Fibroblast of lung (primary cell): ENCODE measurements at regions not wholly inside any gene's neighbourhood (a gene's known extent, or its start where the extent isn't known, plus 50 kb on each side); places are given as distances from the start of the nearest gene placed in this dataset.

Experiments
- DNase-seq, 2 donors: peaks; one replicate each; pipeline versions ENCODE4 v3.0.0 to v3.0.0-alpha.2; 2010; ENCODE audit warnings: low read depth in 2 of 2
- H2AFZ ChIP-seq: 2 replicates; pipeline ENCODE4 v1.5.1; 2012; ENCODE audit warnings: low read length, control low read depth, inconsistent platforms
- H3K27ac ChIP-seq: 2 replicates; pipeline ENCODE4 v1.5.1; 2011; ENCODE audit warnings: low read length, control low read depth; ENCODE audit not compliant: insufficient read depth
- H3K27me3 ChIP-seq: 2 replicates; pipeline ENCODE4 v1.5.1; 2011; ENCODE audit warnings: mild to moderate bottlenecking, low read length; ENCODE audit not compliant: control insufficient read depth, insufficient read depth
- H3K36me3 ChIP-seq: 2 replicates; pipeline ENCODE4 v1.5.1; 2011; ENCODE audit warnings: low read length; ENCODE audit not compliant: control insufficient read depth, insufficient read depth
- H3K4me1 ChIP-seq: 2 replicates; pipeline ENCODE4 v1.5.1; 2011; ENCODE audit warnings: low read length; ENCODE audit not compliant: control insufficient read depth, insufficient read depth; ENCODE audit errors: extremely low read depth
- H3K4me2 ChIP-seq: 2 replicates; pipeline ENCODE4 v1.5.1; 2011; ENCODE audit warnings: low read length, control low read depth; ENCODE audit not compliant: insufficient read depth; ENCODE audit errors: extremely low read depth
- H3K4me3 ChIP-seq, 4 experiments: fragments of 200-600 bp in 1 of 4; sonication (generic) in 1 of 4; replicated peaks in 1 of 4; 2 replicates each; pipeline ENCODE4 v1.5.1; 2011 to 2016; ENCODE audit warnings: low read length in 4 of 4, low read depth in 3 of 4, mild to moderate bottlenecking in 3 of 4, control low read depth in 2 of 4, inconsistent platforms in 1 of 4, mixed read lengths in 1 of 4; ENCODE audit not compliant: insufficient read depth in 1 of 4; ENCODE audit errors: control extremely low read depth in 1 of 4
- H3K79me2 ChIP-seq: 2 replicates; pipeline ENCODE4 v1.5.1; 2012; ENCODE audit warnings: mild to moderate bottlenecking, low read length, inconsistent platforms; ENCODE audit not compliant: control insufficient read depth, insufficient read depth
- H3K9ac ChIP-seq: 2 replicates; pipeline ENCODE4 v1.5.1; 2011; ENCODE audit warnings: mild to moderate bottlenecking, low read length, control low read depth; ENCODE audit not compliant: insufficient read depth
- H3K9me3 ChIP-seq: 2 replicates; pipeline ENCODE4 v1.5.1; 2012; ENCODE audit warnings: low read depth, low read length; ENCODE audit not compliant: control insufficient read depth, insufficient read depth
- H4K20me1 ChIP-seq: 2 replicates; pipeline ENCODE4 v1.5.1; 2011; ENCODE audit warnings: low read length; ENCODE audit not compliant: control insufficient read depth, insufficient read depth; ENCODE audit errors: extremely low read depth
- EZH2 ChIP-seq: IDR thresholded peaks from 2 replicates; pipeline ENCODE4 v1.5.1; 2012; ENCODE audit warnings: low read length, control low read depth, mild to moderate bottlenecking; ENCODE audit errors: missing control alignments
- TF ChIP-seq, protein P1 (sequence below), 2 donors: IDR thresholded peaks in 1 of 2; conservative IDR thresholded peaks in 1 of 2; 1 replicate in 1 of 2; 2 replicates in 1 of 2; pipeline ENCODE4 v1.5.1; 2011 to 2012; ENCODE audit warnings: low read length in 2 of 2, control low read depth in 1 of 2, inconsistent platforms in 1 of 2, low read depth in 1 of 2, mild to moderate bottlenecking in 1 of 2

DNA sequence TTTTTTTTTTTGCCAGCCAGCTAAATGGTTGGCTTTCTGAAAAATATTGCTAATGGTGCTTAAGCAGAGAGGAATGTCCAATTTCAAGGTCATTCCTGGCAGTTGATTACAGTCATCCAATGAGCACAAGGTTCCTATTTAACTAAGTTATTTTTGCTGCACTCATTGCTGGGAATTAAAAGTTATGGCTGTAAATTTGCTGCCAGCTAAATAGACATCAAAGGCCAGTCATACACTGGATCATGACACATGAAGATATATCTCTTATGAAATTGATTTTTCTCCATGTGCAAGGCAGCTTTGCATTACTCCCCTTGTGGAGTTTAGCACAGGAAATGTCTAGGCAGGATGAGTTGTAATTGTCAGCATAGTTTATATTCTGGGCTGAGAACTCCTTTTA is 1898.4 kb upstream of the CELF4 start:
- Histone ChIP-seq H3K9ac (no peak overlapping the region), H2AFZ (no peak overlapping the region), H4K20me1 (no peaks in the 10 kb centered on the region), H3K4me1 (no peaks in the 10 kb centered on the region), H3K4me2 (no peak overlapping the region), H3K79me2 (no peaks in the 10 kb centered on the region), H3K27ac (no peak overlapping the region), H3K36me3 (no peaks in the 10 kb centered on the region), H3K27me3 (no peaks in the 10 kb centered on the region), H3K4me3 (no peak overlapping the region), H3K9me3 (no peaks in the 10 kb centered on the region)
- no peak for DNase-seq
- TF ChIP-seq, protein P1, sequence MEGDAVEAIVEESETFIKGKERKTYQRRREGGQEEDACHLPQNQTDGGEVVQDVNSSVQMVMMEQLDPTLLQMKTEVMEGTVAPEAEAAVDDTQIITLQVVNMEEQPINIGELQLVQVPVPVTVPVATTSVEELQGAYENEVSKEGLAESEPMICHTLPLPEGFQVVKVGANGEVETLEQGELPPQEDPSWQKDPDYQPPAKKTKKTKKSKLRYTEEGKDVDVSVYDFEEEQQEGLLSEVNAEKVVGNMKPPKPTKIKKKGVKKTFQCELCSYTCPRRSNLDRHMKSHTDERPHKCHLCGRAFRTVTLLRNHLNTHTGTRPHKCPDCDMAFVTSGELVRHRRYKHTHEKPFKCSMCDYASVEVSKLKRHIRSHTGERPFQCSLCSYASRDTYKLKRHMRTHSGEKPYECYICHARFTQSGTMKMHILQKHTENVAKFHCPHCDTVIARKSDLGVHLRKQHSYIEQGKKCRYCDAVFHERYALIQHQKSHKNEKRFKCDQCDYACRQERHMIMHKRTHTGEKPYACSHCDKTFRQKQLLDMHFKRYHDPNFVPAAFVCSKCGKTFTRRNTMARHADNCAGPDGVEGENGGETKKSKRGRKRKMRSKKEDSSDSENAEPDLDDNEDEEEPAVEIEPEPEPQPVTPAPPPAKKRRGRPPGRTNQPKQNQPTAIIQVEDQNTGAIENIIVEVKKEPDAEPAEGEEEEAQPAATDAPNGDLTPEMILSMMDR (conservative IDR thresholded peaks at IDR 0.05 in 1 of 2, IDR thresholded peaks at IDR 0.05 in 1 of 2; ENCODE audit: low read depth in 1 of 2, low read length in 2 of 2): no peak
- TF ChIP-seq EZH2: no peak

DNA sequence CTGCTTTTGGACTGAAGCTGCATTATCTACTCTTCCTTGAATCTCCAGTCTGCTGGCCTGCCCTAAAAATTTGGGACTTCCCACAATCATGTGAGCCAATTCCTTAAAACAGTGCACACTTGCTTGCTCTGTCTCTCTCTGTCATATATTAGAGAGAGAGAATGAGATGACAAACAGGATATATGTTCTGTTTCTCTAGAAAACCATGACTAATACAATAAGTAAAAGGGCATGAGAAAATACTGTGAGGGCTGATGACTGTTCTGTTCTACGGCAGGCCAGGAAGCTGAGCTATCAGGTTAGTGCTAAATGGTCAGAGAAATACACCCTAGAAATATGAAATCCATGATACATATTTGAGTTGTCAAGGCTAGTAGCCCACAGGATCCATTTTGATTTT is 1896.8 kb upstream of the CELF4 start:
- Histone ChIP-seq H3K27ac (no peak overlapping the region), H4K20me1 (no peaks in the 10 kb centered on the region), H2AFZ (no peak overlapping the region), H3K9ac (no peak overlapping the region), H3K36me3 (no peaks in the 10 kb centered on the region), H3K9me3 (no peaks in the 10 kb centered on the region), H3K4me1 (no peaks in the 10 kb centered on the region), H3K27me3 (no peaks in the 10 kb centered on the region), H3K4me2 (no peak overlapping the region), H3K4me3 (no peak overlapping the region), H3K79me2 (no peaks in the 10 kb centered on the region)
- peak; percentile 48 to 57 for DNase-seq
- TF ChIP-seq EZH2: no peak
- TF ChIP-seq, protein P1 (conservative IDR thresholded peaks at IDR 0.05 in 1 of 2, IDR thresholded peaks at IDR 0.05 in 1 of 2; ENCODE audit: low read depth in 1 of 2, low read length in 2 of 2): no peak

DNA sequence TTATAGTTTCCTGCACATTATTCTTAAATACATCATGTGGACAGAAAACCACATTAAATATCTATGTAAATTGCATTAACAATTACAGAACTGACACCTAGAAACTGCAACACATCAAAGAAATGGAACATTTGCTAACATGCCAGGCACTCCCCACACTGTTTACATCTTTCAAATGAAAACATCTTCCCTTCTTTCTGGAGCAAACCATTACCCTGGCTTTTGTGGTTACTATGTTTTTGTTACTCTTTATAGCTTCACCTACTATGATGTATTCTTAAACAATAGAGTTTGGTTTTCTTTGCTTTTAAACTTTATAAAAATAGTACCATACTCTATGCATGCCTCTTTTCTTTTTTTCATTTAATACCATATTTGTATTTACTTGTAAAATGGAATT is 1894.5 kb upstream of the CELF4 start:
- TF ChIP-seq, protein P1 (conservative IDR thresholded peaks at IDR 0.05 in 1 of 2, IDR thresholded peaks at IDR 0.05 in 1 of 2; ENCODE audit: low read depth in 1 of 2, low read length in 2 of 2): no peak
- TF ChIP-seq EZH2: no peak
- no peak overlapping the region for H3K4me3 ChIP-seq
- H3K36me3 ChIP-seq: no peaks in the 10 kb centered on the region
- no peak overlapping the region for H3K4me2 ChIP-seq
- no peak overlapping the region for H2AFZ ChIP-seq
- no peaks in the 10 kb centered on the region for H4K20me1 ChIP-seq
- H3K79me2 ChIP-seq: no peaks in the 10 kb centered on the region
- no peaks in the 10 kb centered on the region for H3K9me3 ChIP-seq
- no peaks in the 10 kb centered on the region for H3K27me3 ChIP-seq
- H3K27ac ChIP-seq: no peak overlapping the region
- no peaks in the 10 kb centered on the region for H3K4me1 ChIP-seq
- no peak overlapping the region for H3K9ac ChIP-seq
- no peak for DNase-seq
